HCT116 (cell line): ENCODE measurements at regions not wholly inside any gene's neighbourhood (a gene's known extent, or its start where the extent isn't known, plus 50 kb on each side); places are given as distances from the start of the nearest gene placed in this dataset.

ENCODE experiments used
- ATAC-seq: fragments of 200-7000 bp; cut with Tn5 transposase; 2 replicates; pipeline ENCODE4 v1.9.1; 2020; ENCODE audit warnings: mild to moderate bottlenecking, moderate library complexity
- BruUV-seq: library from RNA; stranded (reverse); fragments of 400-500 nt; replicated peaks from 2 replicates; lab custom pipeline; 2021; lab: Mats Ljungman, UMichigan
- CTCF ChIA-PET: fragments of 300-600 bp; sonication (Branson Sonifier 250); formaldehyde crosslinking; loops from one replicate; lab custom pipeline; 2021; ENCODE audit warnings: antibody characterized with exemption; lab: Charles Lee
- POLR2A ChIA-PET: fragments of 300-600, 350-600 bp; sonication (Branson Sonifier 250); formaldehyde crosslinking; loops from one replicate; lab custom pipeline; 2021; ENCODE audit warnings: antibody characterized with exemption; lab: Charles Lee
- RAD21 ChIA-PET, 2 experiments: fragments of 300-600 bp; sonication (Branson Sonifier 250); formaldehyde crosslinking; loops; one replicate each; lab custom pipeline; 2023; ENCODE audit warnings: low total read pairs in 2 of 2; ENCODE audit not compliant: uncharacterized antibody in 2 of 2, unreplicated experiment in 2 of 2, low non-redundant PET in 1 of 2; lab: Charles Lee
- DNase-seq: peaks from one replicate; pipeline ENCODE4 v3.0.0-alpha.2; 2010; ENCODE audit warnings: low read depth, low spot score
- H2AFZ ChIP-seq: fragments of 200-600 bp; shearing (Covaris generic), sonication (generic); 2 replicates; pipeline ENCODE4 v1.6.1; 2017; ENCODE audit warnings: low read depth, mixed run types, mixed read lengths, antibody characterized with exemption, low read length; ENCODE audit not compliant: poor library complexity, severe bottlenecking
- H3K27ac ChIP-seq: 2 replicates; pipeline ENCODE4 v1.5.1; 2012; ENCODE audit warnings: low read depth, low read length
- H3K27me3 ChIP-seq: fragments of 200-600 bp; sonication (generic); 2 replicates; pipeline ENCODE4 v1.6.1; 2016; ENCODE audit warnings: mixed run types, low read length, mixed read lengths; ENCODE audit not compliant: insufficient read depth
- H3K36me3 ChIP-seq, 2 experiments: fragments of 200-500 bp in 1 of 2; fragments of 200-600 bp in 1 of 2; sonication (Bioruptor generic) in 1 of 2; sonication (generic) in 1 of 2; 2 replicates each; pipeline versions ENCODE4 v1.5.1 to v1.6.1; 2014 to 2016; ENCODE audit warnings: low read length in 2 of 2, inconsistent platforms in 1 of 2, mixed read lengths in 1 of 2, mixed run types in 1 of 2; ENCODE audit not compliant: insufficient read depth in 2 of 2, control insufficient read depth in 1 of 2
- H3K4me1 ChIP-seq, 2 experiments: fragments of 200-600 bp in 1 of 2; sonication (generic) in 1 of 2; 2 replicates each; pipeline versions ENCODE4 v1.5.1 to v1.6.1; 2012 to 2017; ENCODE audit warnings: low read length in 2 of 2, inconsistent platforms in 1 of 2, mild to moderate bottlenecking in 1 of 2, mixed read lengths in 1 of 2, mixed run types in 1 of 2, moderate library complexity in 1 of 2; ENCODE audit not compliant: insufficient read depth in 2 of 2, control insufficient read depth in 1 of 2
- H3K4me2 ChIP-seq: fragments of 200-600 bp; sonication (generic); 2 replicates; pipeline ENCODE4 v1.6.1; 2017; ENCODE audit warnings: mixed run types, low read length, mixed read lengths
- H3K4me3 ChIP-seq, 2 experiments: fragments of 200-600 bp in 1 of 2; sonication (generic) in 1 of 2; replicated peaks in 1 of 2; 2 replicates each; pipeline ENCODE4 v1.5.1; 2011 to 2016; ENCODE audit warnings: low read length in 2 of 2, control low read depth in 1 of 2, low read depth in 1 of 2, mild to moderate bottlenecking in 1 of 2, mixed read lengths in 1 of 2, mixed run types in 1 of 2
- H3K79me2 ChIP-seq: fragments of 200-600 bp; sonication (generic); 2 replicates; pipeline ENCODE4 v1.6.1; 2017; ENCODE audit warnings: mild to moderate bottlenecking, mixed run types, low read length, moderate library complexity, mixed read lengths; ENCODE audit not compliant: insufficient read depth
- H3K9ac ChIP-seq: fragments of 200-600 bp; sonication (generic); 2 replicates; pipeline ENCODE4 v1.6.1; 2016; ENCODE audit warnings: low read length, mixed read lengths
- H3K9me2 ChIP-seq: fragments of 200-600 bp; sonication (generic), shearing (Covaris generic); 2 replicates; pipeline ENCODE4 v1.6.1; 2017; ENCODE audit warnings: mixed run types, mild to moderate bottlenecking, moderate library complexity; ENCODE audit not compliant: insufficient read depth
- H3K9me3 ChIP-seq, 2 experiments: fragments of 200-500 bp in 1 of 2; fragments of 200-600 bp in 1 of 2; sonication (Bioruptor generic) in 1 of 2; sonication (generic) in 1 of 2; 2 replicates each; pipeline ENCODE4 v1.6.1; 2014 to 2017; ENCODE audit warnings: low read length in 2 of 2, mixed read lengths in 2 of 2, inconsistent platforms in 1 of 2, low read depth in 1 of 2, mild to moderate bottlenecking in 1 of 2, mixed run types in 1 of 2, moderate library complexity in 1 of 2; ENCODE audit not compliant: control insufficient read depth in 1 of 2, insufficient read depth in 1 of 2
- H4K20me1 ChIP-seq: fragments of 200-600 bp; sonication (generic), shearing (Covaris generic); 2 replicates; pipeline ENCODE4 v1.6.1; 2017; ENCODE audit warnings: mixed run types, mild to moderate bottlenecking, moderate library complexity; ENCODE audit not compliant: insufficient read depth
- CBX3 ChIP-seq: IDR thresholded peaks from 2 replicates; pipeline ENCODE4 v1.6.1; 2012; ENCODE audit warnings: low read depth
- CEBPB ChIP-seq: IDR thresholded peaks from 2 replicates; pipeline ENCODE4 v1.6.1; 2012; ENCODE audit warnings: low read depth
- ELF1 ChIP-seq: IDR thresholded peaks from 2 replicates; pipeline ENCODE4 v1.6.1; 2012; ENCODE audit warnings: low read depth, borderline replicate concordance
- EZH2phosphoT487 ChIP-seq: fragments of 200-600 bp; IDR thresholded peaks from 2 replicates; pipeline ENCODE4 v1.6.1; 2018; ENCODE audit warnings: antibody characterized with exemption, borderline replicate concordance
- FOSL1 ChIP-seq: IDR thresholded peaks from 2 replicates; pipeline ENCODE4 v1.6.1; 2012; ENCODE audit warnings: low read depth
- POLR2A ChIP-seq: IDR thresholded peaks from 2 replicates; pipeline ENCODE4 v1.7.0; 2011; ENCODE audit warnings: borderline replicate concordance; ENCODE audit not compliant: insufficient read depth, insufficient read length; ENCODE audit errors: extremely low read depth
- ZFX ChIP-seq: fragments of 450-650 bp; IDR thresholded peaks from 2 replicates; pipeline ENCODE4 v1.6.1; 2017
- intact Hi-C: fragments of 100-400 bp; cut with micrococcal nuclease; formaldehyde crosslinking; loops from 2 replicates; pipeline ENCODE4 v1.10.0; 2022
- TF ChIP-seq, protein P1 (sequence below): IDR thresholded peaks from 2 replicates; pipeline ENCODE4 v1.6.1; 2011; ENCODE audit warnings: mild to moderate bottlenecking, low read length, moderate library complexity; ENCODE audit not compliant: insufficient replicate concordance; ENCODE audit errors: extremely low read depth
- TF ChIP-seq, protein P2 (sequence below): IDR thresholded peaks from 2 replicates; pipeline ENCODE4 v1.6.1; 2012
- TF ChIP-seq, protein P3 (sequence below): IDR thresholded peaks from 2 replicates; pipeline ENCODE4 v1.6.1; 2012; ENCODE audit warnings: low read depth
- TF ChIP-seq, protein P4 (sequence below): IDR thresholded peaks from 2 replicates; pipeline ENCODE4 v1.6.1; 2012

DNA sequence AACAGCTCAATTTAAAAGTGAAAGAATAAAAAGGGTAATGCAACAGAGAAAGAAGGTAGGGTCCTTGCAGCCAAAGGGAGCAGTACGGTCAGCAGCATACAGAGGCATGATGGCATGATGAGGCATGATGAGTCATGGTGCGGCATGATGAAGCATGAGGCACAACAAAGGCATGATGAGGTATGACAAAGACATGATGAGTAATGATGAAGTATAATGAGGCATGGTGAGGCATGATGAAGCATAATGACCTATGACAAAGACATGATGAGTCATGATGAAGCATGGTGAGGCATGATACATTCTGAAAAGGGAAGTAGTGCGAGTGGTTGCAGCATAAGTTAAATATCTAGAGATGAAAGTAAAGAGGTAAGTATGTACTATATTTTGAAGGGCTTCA lies 673.2 kb downstream of the TMEM182 start:
- peaks cover 15 to 48% of the 10 kb centered on the region in 2 experiments; a peak in 3 of 4 replicates for H3K9me3 ChIP-seq
- no peaks in the 10 kb centered on the region for H3K79me2 ChIP-seq
- H3K27me3 ChIP-seq = no peaks in the 10 kb centered on the region
- no peaks in the 10 kb centered on the region for H3K36me3 ChIP-seq
- no peak overlapping the region for H3K27ac ChIP-seq
- H2AFZ ChIP-seq = no peak overlapping the region
- H4K20me1 ChIP-seq = no peaks in the 10 kb centered on the region
- CTCF ChIA-PET = no interaction called here
- POLR2A ChIA-PET = no interaction called here
- no peaks in the 10 kb centered on the region for H3K4me1 ChIP-seq
- H3K9me2 ChIP-seq = no peaks in the 10 kb centered on the region
- H3K9ac ChIP-seq = no peak overlapping the region
- no peak for DNase-seq
- RAD21 ChIA-PET = no interaction called here
- intact Hi-C loops = no loop called here
- no TSS peak for BruUV-seq
- no peak for ATAC-seq
- no peak overlapping the region for H3K4me2 ChIP-seq
- TF ChIP-seq CBX3 (no peak), ELF1 (no peak), EZH2phosphoT487 (no peak), POLR2A (no peak)
- TF ChIP-seq, protein P1, sequence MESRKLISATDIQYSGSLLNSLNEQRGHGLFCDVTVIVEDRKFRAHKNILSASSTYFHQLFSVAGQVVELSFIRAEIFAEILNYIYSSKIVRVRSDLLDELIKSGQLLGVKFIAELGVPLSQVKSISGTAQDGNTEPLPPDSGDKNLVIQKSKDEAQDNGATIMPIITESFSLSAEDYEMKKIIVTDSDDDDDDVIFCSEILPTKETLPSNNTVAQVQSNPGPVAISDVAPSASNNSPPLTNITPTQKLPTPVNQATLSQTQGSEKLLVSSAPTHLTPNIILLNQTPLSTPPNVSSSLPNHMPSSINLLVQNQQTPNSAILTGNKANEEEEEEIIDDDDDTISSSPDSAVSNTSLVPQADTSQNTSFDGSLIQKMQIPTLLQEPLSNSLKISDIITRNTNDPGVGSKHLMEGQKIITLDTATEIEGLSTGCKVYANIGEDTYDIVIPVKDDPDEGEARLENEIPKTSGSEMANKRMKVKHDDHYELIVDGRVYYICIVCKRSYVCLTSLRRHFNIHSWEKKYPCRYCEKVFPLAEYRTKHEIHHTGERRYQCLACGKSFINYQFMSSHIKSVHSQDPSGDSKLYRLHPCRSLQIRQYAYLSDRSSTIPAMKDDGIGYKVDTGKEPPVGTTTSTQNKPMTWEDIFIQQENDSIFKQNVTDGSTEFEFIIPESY = no peak
- TF ChIP-seq, protein P2, sequence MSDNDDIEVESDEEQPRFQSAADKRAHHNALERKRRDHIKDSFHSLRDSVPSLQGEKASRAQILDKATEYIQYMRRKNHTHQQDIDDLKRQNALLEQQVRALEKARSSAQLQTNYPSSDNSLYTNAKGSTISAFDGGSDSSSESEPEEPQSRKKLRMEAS = no peak
- no peak overlapping the region for H3K4me3 ChIP-seq

DNA sequence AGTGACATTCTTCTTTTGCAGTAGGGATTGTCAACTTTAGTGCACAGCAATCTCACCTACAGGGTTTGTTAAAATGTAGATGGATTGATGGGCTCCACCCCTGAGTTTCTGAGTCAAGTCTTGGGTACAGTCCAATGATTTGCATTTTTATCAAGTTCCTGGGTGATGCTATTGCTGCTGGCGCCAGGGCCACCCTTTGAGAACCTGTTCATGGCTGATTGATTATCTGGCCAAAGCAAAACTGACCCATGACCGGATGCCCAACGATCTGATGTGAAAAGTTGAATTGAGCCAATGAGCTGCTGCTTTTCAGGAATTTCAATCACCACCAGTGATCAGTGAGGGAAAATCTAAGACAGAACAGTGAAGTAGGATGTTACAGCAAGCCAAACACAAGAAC lies 675.3 kb downstream of the TMEM182 start:
- Histone ChIP-seq H4K20me1 (no peaks in the 10 kb centered on the region), H3K27me3 (no peaks in the 10 kb centered on the region), H3K27ac (no peak overlapping the region), H3K9ac (no peak overlapping the region), H3K4me2 (no peak overlapping the region), H3K36me3 (no peaks in the 10 kb centered on the region), H3K4me3 (no peak overlapping the region), H3K9me3 (peaks cover 13 to 48% of the 10 kb centered on the region in 2 experiments; a peak in 3 of 4 replicates), H3K79me2 (no peaks in the 10 kb centered on the region), H3K9me2 (no peaks in the 10 kb centered on the region), H2AFZ (no peak overlapping the region), H3K4me1 (no peaks in the 10 kb centered on the region)
- ATAC-seq = no peak
- intact Hi-C loops = no loop called here
- RAD21 ChIA-PET = no interaction called here
- TF ChIP-seq CEBPB (no peak), CBX3 (no peak), FOSL1 (no peak), ZFX (no peak), EZH2phosphoT487 (no peak), ELF1 (no peak)
- TF ChIP-seq, protein P3, sequence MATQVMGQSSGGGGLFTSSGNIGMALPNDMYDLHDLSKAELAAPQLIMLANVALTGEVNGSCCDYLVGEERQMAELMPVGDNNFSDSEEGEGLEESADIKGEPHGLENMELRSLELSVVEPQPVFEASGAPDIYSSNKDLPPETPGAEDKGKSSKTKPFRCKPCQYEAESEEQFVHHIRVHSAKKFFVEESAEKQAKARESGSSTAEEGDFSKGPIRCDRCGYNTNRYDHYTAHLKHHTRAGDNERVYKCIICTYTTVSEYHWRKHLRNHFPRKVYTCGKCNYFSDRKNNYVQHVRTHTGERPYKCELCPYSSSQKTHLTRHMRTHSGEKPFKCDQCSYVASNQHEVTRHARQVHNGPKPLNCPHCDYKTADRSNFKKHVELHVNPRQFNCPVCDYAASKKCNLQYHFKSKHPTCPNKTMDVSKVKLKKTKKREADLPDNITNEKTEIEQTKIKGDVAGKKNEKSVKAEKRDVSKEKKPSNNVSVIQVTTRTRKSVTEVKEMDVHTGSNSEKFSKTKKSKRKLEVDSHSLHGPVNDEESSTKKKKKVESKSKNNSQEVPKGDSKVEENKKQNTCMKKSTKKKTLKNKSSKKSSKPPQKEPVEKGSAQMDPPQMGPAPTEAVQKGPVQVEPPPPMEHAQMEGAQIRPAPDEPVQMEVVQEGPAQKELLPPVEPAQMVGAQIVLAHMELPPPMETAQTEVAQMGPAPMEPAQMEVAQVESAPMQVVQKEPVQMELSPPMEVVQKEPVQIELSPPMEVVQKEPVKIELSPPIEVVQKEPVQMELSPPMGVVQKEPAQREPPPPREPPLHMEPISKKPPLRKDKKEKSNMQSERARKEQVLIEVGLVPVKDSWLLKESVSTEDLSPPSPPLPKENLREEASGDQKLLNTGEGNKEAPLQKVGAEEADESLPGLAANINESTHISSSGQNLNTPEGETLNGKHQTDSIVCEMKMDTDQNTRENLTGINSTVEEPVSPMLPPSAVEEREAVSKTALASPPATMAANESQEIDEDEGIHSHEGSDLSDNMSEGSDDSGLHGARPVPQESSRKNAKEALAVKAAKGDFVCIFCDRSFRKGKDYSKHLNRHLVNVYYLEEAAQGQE = no peak
- TF ChIP-seq, protein P4, sequence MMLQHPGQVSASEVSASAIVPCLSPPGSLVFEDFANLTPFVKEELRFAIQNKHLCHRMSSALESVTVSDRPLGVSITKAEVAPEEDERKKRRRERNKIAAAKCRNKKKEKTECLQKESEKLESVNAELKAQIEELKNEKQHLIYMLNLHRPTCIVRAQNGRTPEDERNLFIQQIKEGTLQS = no peak
- POLR2A ChIA-PET = no interaction called here
- no peak for DNase-seq
- CTCF ChIA-PET = no interaction called here
- BruUV-seq = no TSS peak
